ENCODE measurements at regions not wholly inside any gene's neighbourhood (a gene's known extent, or its start where the extent isn't known, plus 50 kb on each side); places are given as distances from the start of the nearest gene placed in this dataset.

GRCh38 chr2:67846370-67847070 is 216.3 kb downstream of the C1D start:
- H3K4me1 ChIP-seq (replicated peaks in 1 of 2) = peaks cover 9% of the 10 kb centered on the region in 2 donors
- in situ Hi-C loops (cut with MboI; ENCODE audit: low pct_unique_long_range_greater_than_20kb in 2 of 9, low sequenced_read_pairs in 9 of 9, unreplicated experiment in 9 of 9) = loop anchor here in 2 of 9 experiments (25.0 kb wide), 1 partner anchor 1409 kb away; the partner anchor contains the start of gene MEIS1 (in 2 of the 2)
- ATAC-seq (replicated peaks in 6 of 8) = peak; percentile 73 to 92 (median 86)
- H3K27ac ChIP-seq = no peak overlapping the region
- WGBS, 10 experiments = 7 to 55% (median 25%) methylated on average over 3 to 8 of the region's 16 CpGs
- H3K4me3 ChIP-seq = no peak overlapping the region

GRCh38 chr2:67848551-67849285 is 214.1 kb downstream of the C1D start:
- Histone ChIP-seq H3K4me3 (no peak overlapping the region), H3K27ac (no peak overlapping the region), H3K4me1 (replicated peaks in 1 of 2) (peaks cover 9 to 13% of the 10 kb centered on the region in 2 donors)
- in situ Hi-C loops (cut with MboI; ENCODE audit: low pct_unique_long_range_greater_than_20kb in 2 of 9, low sequenced_read_pairs in 9 of 9, unreplicated experiment in 9 of 9) = loop anchor here in 2 of 9 experiments (25.0 kb wide), 1 partner anchor 1411 kb away; the partner anchor contains the start of gene MEIS1 (in 2 of the 2)
- ATAC-seq (replicated peaks in 6 of 8) = peak in 1 of 8 experiments; percentile 26
- WGBS, 10 experiments = 35 to 100% (median 81%) methylated on average over 1 to 6 of the region's 6 CpGs; no CpG with 5 or more reads in 1 of the 10 experiments

GRCh38 chr2:67851016-67851415 is 211.8 kb downstream of the C1D start:
- in situ Hi-C loops (cut with MboI; ENCODE audit: low pct_unique_long_range_greater_than_20kb in 2 of 9, low sequenced_read_pairs in 9 of 9, unreplicated experiment in 9 of 9) = loop anchor here in 1 of 9 experiments (10.0 kb wide), 1 partner anchor 174 kb away; no protein-coding TSS in a partner anchor
- no peak overlapping the region for H3K27ac ChIP-seq
- WGBS, 10 experiments = 56 to 100% (median 91%) methylated on average over 1 to 3 of the region's 3 CpGs; no CpG with 5 or more reads in 3 of the 10 experiments
- ATAC-seq (replicated peaks in 6 of 8) = no peak
- H3K4me3 ChIP-seq = no peak overlapping the region
- H3K4me1 ChIP-seq (replicated peaks in 1 of 2) = peaks cover 3 to 15% of the 10 kb centered on the region in 2 donors

- 61 to 100% (median 83%) methylated on average over 2 to 8 of the region's 8 CpGs; no CpG with 5 or more reads in 1 of the 10 experiments for WGBS, 10 experiments
- ATAC-seq (replicated peaks in 6 of 8) = no peak
- no peak overlapping the region for H3K4me3 ChIP-seq
- in situ Hi-C loops (cut with MboI; ENCODE audit: low pct_unique_long_range_greater_than_20kb in 2 of 9, low sequenced_read_pairs in 9 of 9, unreplicated experiment in 9 of 9) = loop anchor here in 1 of 9 experiments (10.0 kb wide), 1 partner anchor 173 kb away; no protein-coding TSS in a partner anchor
- no peak overlapping the region for H3K27ac ChIP-seq
- H3K4me1 ChIP-seq (replicated peaks in 1 of 2) = peaks cover 0 to 12% of the 10 kb centered on the region in 2 donors
Measured at GRCh38 chr2:67851956-67852824, 210.6 kb downstream of the C1D start.

- Histone ChIP-seq H3K4me1 (replicated peaks in 1 of 2) (peaks cover 0 to 12% of the 10 kb centered on the region in 2 donors), H3K4me3 (no peak overlapping the region), H3K27ac (no peak overlapping the region)
- in situ Hi-C loops (cut with MboI; ENCODE audit: low pct_unique_long_range_greater_than_20kb in 2 of 9, low sequenced_read_pairs in 9 of 9, unreplicated experiment in 9 of 9) = loop anchor here in 1 of 9 experiments (10.0 kb wide), 1 partner anchor 171 kb away; no protein-coding TSS in a partner anchor
- ATAC-seq (replicated peaks in 6 of 8) = peak in 3 of 8 experiments; percentile 27 to 88 (median 38)
- WGBS, 10 experiments = 38 to 88% (median 67%) methylated on average over 1 to 6 of the region's 6 CpGs; no CpG with 5 or more reads in 1 of the 10 experiments
Measured at GRCh38 chr2:67854103-67854743, 208.6 kb downstream of the C1D start.

- no peak for ATAC-seq (replicated peaks in 6 of 8)
- Histone ChIP-seq H3K4me1 (replicated peaks in 1 of 2) (peaks cover 0 to 12% of the 10 kb centered on the region in 2 donors), H3K4me3 (no peak overlapping the region), H3K27ac (no peak overlapping the region)
- in situ Hi-C loops (cut with MboI; ENCODE audit: low pct_unique_long_range_greater_than_20kb in 2 of 9, low sequenced_read_pairs in 9 of 9, unreplicated experiment in 9 of 9) = loop anchor here in 1 of 9 experiments (10.0 kb wide), 1 partner anchor 170 kb away; no protein-coding TSS in a partner anchor
- 60 to 100% (median 80%) methylated on average over 1 of the region's 1 CpG; no CpG with 5 or more reads in 5 of the 10 experiments for WGBS, 10 experiments
Measured at GRCh38 chr2:67854798-67855197, 208.0 kb downstream of the C1D start.

- in situ Hi-C loops (cut with MboI; ENCODE audit: low pct_unique_long_range_greater_than_20kb in 2 of 9, low sequenced_read_pairs in 9 of 9, unreplicated experiment in 9 of 9) = loop anchor here in 1 of 9 experiments (10.0 kb wide), 1 partner anchor 168 kb away; no protein-coding TSS in a partner anchor
- H3K4me3 ChIP-seq = no peak overlapping the region
- no peak for ATAC-seq (replicated peaks in 6 of 8)
- H3K27ac ChIP-seq = no peak overlapping the region
- peaks cover 0 to 13% of the 10 kb centered on the region in 2 donors for H3K4me1 ChIP-seq (replicated peaks in 1 of 2)
- WGBS, 10 experiments = 0 to 57% (median 41%) methylated on average over 1 to 2 of the region's 3 CpGs; no CpG with 5 or more reads in 3 of the 10 experiments
Measured at GRCh38 chr2:67856866-67857265, 205.9 kb downstream of the C1D start.

- 50 to 100% (median 83%) methylated on average over 1 to 3 of the region's 4 CpGs; no CpG with 5 or more reads in 3 of the 10 experiments for WGBS, 10 experiments
- Histone ChIP-seq H3K4me3 (no peak overlapping the region), H3K4me1 (replicated peaks in 1 of 2) (peaks cover 0 to 11% of the 10 kb centered on the region in 2 donors), H3K27ac (no peak overlapping the region)
- no peak for ATAC-seq (replicated peaks in 6 of 8)
- in situ Hi-C loops (cut with MboI; ENCODE audit: low pct_unique_long_range_greater_than_20kb in 2 of 9, low sequenced_read_pairs in 9 of 9, unreplicated experiment in 9 of 9) = loop anchor here in 1 of 9 experiments (10.0 kb wide), 1 partner anchor 167 kb away; no protein-coding TSS in a partner anchor
Measured at GRCh38 chr2:67857836-67858235, 205.0 kb downstream of the C1D start.

GRCh38 chr2:67858886-67859285 is 203.9 kb downstream of the C1D start:
- no peak overlapping the region for H3K4me3 ChIP-seq

GRCh38 chr2:67865917-67866316 is 196.9 kb downstream of the C1D start:
- ATAC-seq (replicated peaks in 6 of 8) = peak in 1 of 8 experiments; percentile 57
- in situ Hi-C loops (cut with MboI; ENCODE audit: low pct_unique_long_range_greater_than_20kb in 2 of 9, low sequenced_read_pairs in 9 of 9, unreplicated experiment in 9 of 9) = no loop called here
- Histone ChIP-seq H3K4me3 (no peak overlapping the region), H3K4me1 (replicated peaks in 1 of 2) (peaks cover 9 to 14% of the 10 kb centered on the region in 2 donors), H3K27ac (no peak overlapping the region)
- WGBS, 10 experiments = 57 to 76% (median 61%) methylated on average over 1 to 3 of the region's 3 CpGs; no CpG with 5 or more reads in 7 of the 10 experiments

More at GRCh38 chr2:67858886-67859285, 203.9 kb downstream of the C1D start:
- Histone ChIP-seq H3K4me1 (replicated peaks in 1 of 2) (peaks cover 0 to 11% of the 10 kb centered on the region in 2 donors), H3K27ac (no peak overlapping the region)
- in situ Hi-C loops (cut with MboI; ENCODE audit: low pct_unique_long_range_greater_than_20kb in 2 of 9, low sequenced_read_pairs in 9 of 9, unreplicated experiment in 9 of 9) = loop anchor here in 1 of 9 experiments (10.0 kb wide), 1 partner anchor 166 kb away; no protein-coding TSS in a partner anchor
- 69 to 97% (median 83%) methylated on average over 2 to 3 of the region's 3 CpGs; no CpG with 5 or more reads in 1 of the 10 experiments for WGBS, 10 experiments
- no peak for ATAC-seq (replicated peaks in 6 of 8)

GRCh38 chr2:67867735-67868134 is 195.1 kb downstream of the C1D start:
- H3K27ac ChIP-seq = no peak overlapping the region
- ATAC-seq (replicated peaks in 6 of 8) = peak in 1 of 8 experiments; percentile 29
- WGBS, 10 experiments = 3 to 92% (median 69%) methylated on average over 2 to 5 of the region's 5 CpGs; no CpG with 5 or more reads in 2 of the 10 experiments
- in situ Hi-C loops (cut with MboI; ENCODE audit: low pct_unique_long_range_greater_than_20kb in 2 of 9, low sequenced_read_pairs in 9 of 9, unreplicated experiment in 9 of 9) = no loop called here
- no peak overlapping the region for H3K4me3 ChIP-seq
- H3K4me1 ChIP-seq (replicated peaks in 1 of 2) = peaks cover 20 to 27% of the 10 kb centered on the region in 2 donors
